Endothelial cell of umbilical vein (primary cell): ENCODE measurements at regions not wholly inside any gene's neighbourhood (a gene's known extent, or its start where the extent isn't known, plus 50 kb on each side); places are given as distances from the start of the nearest gene placed in this dataset.

Source experiments
- CTCF ChIP-seq, 2 donors: IDR thresholded peaks; 1 replicate in 1 of 2; 2 replicates in 1 of 2; pipeline ENCODE4 v1.5.1; 2011; ENCODE audit warnings: low read length in 2 of 2, mild to moderate bottlenecking in 2 of 2, moderate library complexity in 2 of 2, control low read depth in 1 of 2, inconsistent platforms in 1 of 2, low read depth in 1 of 2; ENCODE audit not compliant: insufficient read depth in 1 of 2; ENCODE audit errors: extremely low read depth in 1 of 2
- POLR2AphosphoS5 ChIP-seq: IDR thresholded peaks from 2 replicates; pipeline ENCODE4 v1.6.1; 2012; ENCODE audit warnings: low read depth, mild to moderate bottlenecking, control low read depth, low read length, moderate library complexity; ENCODE audit not compliant: insufficient read depth

- TF ChIP-seq CTCF (IDR thresholded peaks at IDR 0.05; ENCODE audit: extremely low read depth in 1 of 2, insufficient read depth in 1 of 2, low read depth in 1 of 2, low read length in 2 of 2) (no peak), POLR2AphosphoS5 (no peak)
Measured at GRCh38 chr20:17835934-17836300, 132.7 kb downstream of the SNX5 start.
